ENCODE measurements at regions not wholly inside any gene's neighbourhood (a gene's known extent, or its start where the extent isn't known, plus 50 kb on each side); places are given as distances from the start of the nearest gene placed in this dataset.
A peak's percentile ranks its signal among the peaks of the same experiment; 100 is the strongest.
"Not testable (repeated sequence)": the region's sequence is repeated elsewhere in the genome, so short reads cannot be mapped to it uniquely, and the experiment has no call there.

GRCh38 chr12:93090731-93091172, 161.7 kb upstream of the EEA1 start:
- TF ChIP-seq CTCF (IDR thresholded peaks at IDR 0.05; ENCODE audit: borderline replicate concordance), result no peak
- Histone ChIP-seq H3K4me3 (no peak overlapping the region), H3K36me3 (no peaks in the 10 kb centered on the region), H3K9me3 (replicated peaks) (peaks cover 10% of the 10 kb centered on the region), H3K27me3 (ENCODE audit: low read depth) (no peaks in the 10 kb centered on the region), H3K27ac (replicated peaks) (no peak overlapping the region), H3K4me1 (no peaks in the 10 kb centered on the region)
- DNase-seq, result no peak
- intact Hi-C loops (cut with micrococcal nuclease), result no loop called here

- no peak for DNase-seq
- H3K27ac ChIP-seq (replicated peaks), result no peak overlapping the region
- no peaks in the 10 kb centered on the region for H3K36me3 ChIP-seq
- no peaks in the 10 kb centered on the region for H3K27me3 ChIP-seq (ENCODE audit: low read depth)
- no peak for TF ChIP-seq CTCF (IDR thresholded peaks at IDR 0.05; ENCODE audit: borderline replicate concordance)
- peak overlapping the region; percentile 12 for H3K4me3 ChIP-seq
- no peaks in the 10 kb centered on the region for H3K9me3 ChIP-seq (replicated peaks)
- intact Hi-C loops (cut with micrococcal nuclease), result no loop called here
- no peaks in the 10 kb centered on the region for H3K4me1 ChIP-seq
These were observed 163.0 kb upstream of the EEA1 start for GRCh38 chr12:93091886-93092648.

GRCh38 chr12:93092649-93092945, 163.5 kb upstream of the EEA1 start:
- no peaks in the 10 kb centered on the region for H3K27me3 ChIP-seq (ENCODE audit: low read depth)
- no peak overlapping the region for H3K27ac ChIP-seq (replicated peaks)
- peak overlapping the region; percentile 12 for H3K4me3 ChIP-seq
- DNase-seq, result no peak
- TF ChIP-seq CTCF (IDR thresholded peaks at IDR 0.05; ENCODE audit: borderline replicate concordance), result no peak
- intact Hi-C loops (cut with micrococcal nuclease), result no loop called here
- no peaks in the 10 kb centered on the region for H3K4me1 ChIP-seq
- no peaks in the 10 kb centered on the region for H3K9me3 ChIP-seq (replicated peaks)
- no peaks in the 10 kb centered on the region for H3K36me3 ChIP-seq

GRCh38 chr12:93093243-93093642, 164.1 kb upstream of the EEA1 start:
- intact Hi-C loops (cut with micrococcal nuclease), result no loop called here
- Histone ChIP-seq H3K36me3 (no peaks in the 10 kb centered on the region), H3K27me3 (ENCODE audit: low read depth) (no peaks in the 10 kb centered on the region), H3K4me1 (no peaks in the 10 kb centered on the region), H3K9me3 (replicated peaks) (no peaks in the 10 kb centered on the region), H3K27ac (replicated peaks) (no peak overlapping the region), H3K4me3 (no peak overlapping the region)
- no peak for TF ChIP-seq CTCF (IDR thresholded peaks at IDR 0.05; ENCODE audit: borderline replicate concordance)
- DNase-seq, result no peak

GRCh38 chr12:93094222-93094621, 165.1 kb upstream of the EEA1 start:
- DNase-seq; intact Hi-C loops (cut with micrococcal nuclease); H3K27me3 ChIP-seq (ENCODE audit: low read depth); H3K36me3 ChIP-seq; H3K4me1 ChIP-seq; H3K9me3 ChIP-seq (replicated peaks); H3K4me3 ChIP-seq; H3K27ac ChIP-seq (replicated peaks): not testable (repeated sequence)

- intact Hi-C loops (cut with micrococcal nuclease), result no loop called here
- Histone ChIP-seq H3K4me3 (no peak overlapping the region), H3K36me3 (no peaks in the 10 kb centered on the region), H3K4me1 (no peaks in the 10 kb centered on the region), H3K9me3 (replicated peaks) (no peaks in the 10 kb centered on the region), H3K27ac (replicated peaks) (no peak overlapping the region), H3K27me3 (ENCODE audit: low read depth) (no peaks in the 10 kb centered on the region)
- no peak for DNase-seq
- no peak for TF ChIP-seq CTCF (IDR thresholded peaks at IDR 0.05; ENCODE audit: borderline replicate concordance)
These were observed 166.1 kb upstream of the EEA1 start for GRCh38 chr12:93094988-93095737.
